ENCODE measurements at regions not wholly inside any gene's neighbourhood (a gene's known extent, or its start where the extent isn't known, plus 50 kb on each side); places are given as distances from the start of the nearest gene placed in this dataset.

DNA sequence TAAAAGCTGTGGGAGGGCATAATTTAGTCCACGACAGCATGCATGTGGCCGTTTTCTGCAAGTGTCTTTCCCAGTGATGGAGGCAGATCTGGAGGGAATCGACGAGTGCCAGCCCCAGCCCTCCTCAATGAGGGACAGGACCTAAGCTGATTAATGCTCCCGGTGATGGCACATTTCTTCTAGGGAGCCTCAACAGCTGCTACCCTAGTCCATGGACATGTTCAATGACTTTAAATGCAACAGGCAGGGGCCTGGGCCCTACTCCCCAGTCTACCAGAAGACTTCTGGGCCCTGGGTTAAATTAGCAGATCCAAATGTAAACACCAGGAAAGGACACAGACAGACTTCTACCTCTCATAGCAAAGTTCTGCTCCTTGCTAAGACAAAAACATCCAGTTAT lies 155.1 kb downstream of the ACTR3 start:
- no peak overlapping the region for H3K27ac ChIP-seq (ENCODE audit: low read length)
- H3K27me3 ChIP-seq (ENCODE audit: insufficient read depth, low read length), result no peaks in the 10 kb centered on the region
- no peaks in the 10 kb centered on the region for H3K4me1 ChIP-seq (ENCODE audit: insufficient read depth, low read length)
- H3K9me3 ChIP-seq (ENCODE audit: insufficient read depth, low read depth, low read length), result no peaks in the 10 kb centered on the region
- no peak overlapping the region for H3K9ac ChIP-seq (ENCODE audit: low read depth, low read length)
- no peak overlapping the region for H3K4me3 ChIP-seq (ENCODE audit: low read length)
- no peaks in the 10 kb centered on the region for H3K36me3 ChIP-seq (ENCODE audit: insufficient read depth, low read depth, low read length)

DNA sequence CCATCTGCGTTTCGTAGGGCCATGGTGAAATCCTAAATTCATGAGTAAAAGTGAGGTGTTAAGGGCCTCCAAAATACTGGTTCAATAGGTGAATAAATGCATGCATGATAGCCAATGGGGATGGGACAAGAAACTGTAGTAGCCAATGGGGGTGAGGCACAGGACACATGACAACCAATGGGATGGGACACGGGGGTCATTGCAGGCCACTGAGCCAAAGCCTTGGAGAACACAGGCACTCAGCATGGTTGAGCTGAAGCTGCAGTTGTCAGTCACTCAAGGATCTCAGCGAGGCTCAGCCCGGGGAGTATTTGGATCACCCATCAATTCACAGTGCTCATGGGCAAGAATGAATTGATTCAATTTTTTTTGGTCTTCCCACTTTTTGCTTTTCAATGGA lies 156.5 kb downstream of the ACTR3 start:
- Histone ChIP-seq H3K27me3 (ENCODE audit: insufficient read depth, low read length) (no peaks in the 10 kb centered on the region), H3K27ac (ENCODE audit: low read length) (no peak overlapping the region), H3K4me3 (ENCODE audit: low read length) (no peak overlapping the region), H3K9me3 (ENCODE audit: insufficient read depth, low read depth, low read length) (no peaks in the 10 kb centered on the region), H3K36me3 (ENCODE audit: insufficient read depth, low read depth, low read length) (no peaks in the 10 kb centered on the region), H3K9ac (ENCODE audit: low read depth, low read length) (no peak overlapping the region), H3K4me1 (ENCODE audit: insufficient read depth, low read length) (no peaks in the 10 kb centered on the region)

DNA sequence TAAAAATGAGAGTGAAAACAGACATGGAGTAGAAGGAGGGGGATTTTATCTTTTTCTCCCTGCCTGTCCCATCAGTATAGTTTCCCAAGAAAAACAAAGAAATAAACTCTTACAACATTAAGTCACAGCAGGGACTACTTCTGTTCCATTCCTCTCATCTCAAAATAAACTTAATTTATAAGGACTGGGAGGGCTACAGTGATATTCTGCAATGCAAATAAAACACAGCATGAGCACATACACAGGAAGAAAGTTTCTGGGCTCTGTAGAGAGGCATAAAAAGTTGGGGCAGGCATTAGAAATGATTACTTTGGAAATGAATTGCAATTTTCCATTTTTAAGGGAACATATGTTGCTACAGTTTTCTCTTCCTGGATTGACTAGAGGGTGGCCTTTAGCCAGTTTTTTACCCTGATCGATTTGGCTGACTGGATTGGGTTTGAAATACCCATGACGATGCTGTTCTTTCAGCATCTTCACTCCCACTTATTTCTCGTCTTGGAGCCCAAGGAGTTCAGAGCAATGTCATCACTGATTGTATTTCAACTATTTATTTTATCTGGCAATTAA lies 157.1 kb downstream of the ACTR3 start:
- Histone ChIP-seq H3K27me3 (ENCODE audit: insufficient read depth, low read length) (no peaks in the 10 kb centered on the region), H3K27ac (ENCODE audit: low read length) (no peak overlapping the region), H3K4me1 (ENCODE audit: insufficient read depth, low read length) (no peaks in the 10 kb centered on the region), H3K9ac (ENCODE audit: low read depth, low read length) (no peak overlapping the region), H3K36me3 (ENCODE audit: insufficient read depth, low read depth, low read length) (no peaks in the 10 kb centered on the region), H3K4me3 (ENCODE audit: low read length) (no peak overlapping the region), H3K9me3 (ENCODE audit: insufficient read depth, low read depth, low read length) (no peaks in the 10 kb centered on the region)

DNA sequence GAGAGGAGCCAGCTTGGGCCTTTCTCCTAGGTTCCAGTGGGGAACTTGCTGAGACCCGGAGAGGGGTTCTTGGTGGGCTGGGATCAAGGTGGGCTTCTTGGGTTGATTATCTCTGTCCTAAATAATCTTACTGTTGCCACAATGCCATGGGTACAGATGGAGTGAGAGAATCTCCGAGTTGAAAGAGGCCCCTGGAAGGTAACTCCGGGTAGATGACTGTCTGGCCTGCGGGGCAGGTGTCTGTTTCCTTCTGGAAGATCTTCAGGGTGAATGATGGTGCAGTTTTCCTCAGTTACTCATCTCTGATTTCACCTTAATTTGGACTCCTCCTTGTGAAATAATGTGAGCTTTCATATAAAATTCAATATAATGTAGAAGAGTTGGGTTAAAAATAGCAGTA lies 159.4 kb downstream of the ACTR3 start:
- Histone ChIP-seq H3K9me3 (ENCODE audit: insufficient read depth, low read depth, low read length) (no peaks in the 10 kb centered on the region), H3K27me3 (ENCODE audit: insufficient read depth, low read length) (no peaks in the 10 kb centered on the region), H3K4me3 (ENCODE audit: low read length) (no peak overlapping the region), H3K27ac (ENCODE audit: low read length) (no peak overlapping the region), H3K36me3 (ENCODE audit: insufficient read depth, low read depth, low read length) (no peaks in the 10 kb centered on the region), H3K4me1 (ENCODE audit: insufficient read depth, low read length) (no peaks in the 10 kb centered on the region), H3K9ac (ENCODE audit: low read depth, low read length) (no peak overlapping the region)

DNA sequence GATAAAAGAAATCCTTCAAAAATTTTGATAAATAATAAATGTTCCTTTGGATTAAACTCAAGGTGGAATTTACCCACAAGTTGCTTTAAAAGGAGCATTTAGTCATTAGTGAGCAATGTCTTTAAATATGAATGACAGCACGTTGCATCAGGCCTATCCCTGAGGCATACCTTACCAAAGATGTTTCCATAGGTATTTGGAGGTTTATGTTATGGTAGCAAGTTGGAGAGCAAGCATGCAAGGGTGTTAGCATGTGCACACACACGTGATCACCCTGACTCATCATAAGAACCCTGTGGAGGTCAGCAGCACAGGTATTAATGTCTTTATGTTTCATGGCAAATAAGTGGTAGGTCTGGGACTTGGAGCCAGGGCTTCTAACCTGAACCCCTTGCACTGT lies 159.9 kb downstream of the ACTR3 start:
- H3K9me3 ChIP-seq (ENCODE audit: insufficient read depth, low read depth, low read length), result no peaks in the 10 kb centered on the region
- no peak overlapping the region for H3K27ac ChIP-seq (ENCODE audit: low read length)
- no peak overlapping the region for H3K4me3 ChIP-seq (ENCODE audit: low read length)
- H3K4me1 ChIP-seq (ENCODE audit: insufficient read depth, low read length), result no peaks in the 10 kb centered on the region
- no peaks in the 10 kb centered on the region for H3K36me3 ChIP-seq (ENCODE audit: insufficient read depth, low read depth, low read length)
- H3K27me3 ChIP-seq (ENCODE audit: insufficient read depth, low read length), result no peaks in the 10 kb centered on the region
- H3K9ac ChIP-seq (ENCODE audit: low read depth, low read length), result no peak overlapping the region

DNA sequence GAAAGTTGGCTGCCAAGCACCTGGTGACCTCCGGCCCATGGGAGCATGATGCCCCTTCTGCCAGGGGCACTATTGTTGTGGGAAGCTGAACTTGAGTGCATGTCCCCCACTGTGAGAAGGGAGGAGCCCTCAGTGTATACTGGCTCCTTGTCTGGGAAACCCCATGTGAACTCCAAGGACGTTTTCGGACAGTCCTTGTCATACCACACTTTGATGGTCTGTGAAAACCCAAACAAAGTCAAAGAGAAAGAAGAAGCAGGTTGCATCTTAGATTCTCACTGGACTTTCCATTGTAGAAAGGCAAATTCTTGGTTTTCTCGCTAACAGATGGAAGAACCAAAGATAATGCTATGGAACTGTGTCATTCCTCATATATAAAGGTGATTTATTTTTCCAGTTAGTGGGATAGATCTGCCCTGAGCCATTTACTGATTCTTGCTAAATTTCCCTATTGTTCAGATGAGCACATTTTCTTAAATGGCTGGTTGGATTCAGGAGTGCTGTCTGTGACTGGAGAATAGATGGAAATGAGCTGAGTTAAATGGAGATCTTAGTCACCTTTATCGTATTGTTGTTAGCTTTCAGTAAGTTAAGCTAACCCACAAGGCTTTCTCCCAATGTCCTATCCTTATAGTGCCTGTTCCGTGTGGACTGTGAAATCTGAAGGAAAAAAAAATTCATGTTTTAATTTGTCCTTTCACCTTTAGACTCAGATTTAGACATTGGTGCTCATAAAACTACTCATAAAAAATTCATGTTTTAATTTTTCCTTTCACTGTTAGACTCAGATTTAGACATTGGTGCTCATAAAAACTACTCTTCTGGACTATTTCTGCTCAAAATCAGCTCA lies 166.6 kb downstream of the ACTR3 start:
- H3K9ac ChIP-seq (ENCODE audit: low read depth, low read length), result no peak overlapping the region
- H3K4me1 ChIP-seq (ENCODE audit: insufficient read depth, low read length), result no peaks in the 10 kb centered on the region
- no peaks in the 10 kb centered on the region for H3K9me3 ChIP-seq (ENCODE audit: insufficient read depth, low read depth, low read length)
- no peak overlapping the region for H3K27ac ChIP-seq (ENCODE audit: low read length)
- no peak overlapping the region for H3K4me3 ChIP-seq (ENCODE audit: low read length)
- H3K36me3 ChIP-seq (ENCODE audit: insufficient read depth, low read depth, low read length), result no peaks in the 10 kb centered on the region
- H3K27me3 ChIP-seq (ENCODE audit: insufficient read depth, low read length), result no peaks in the 10 kb centered on the region

DNA sequence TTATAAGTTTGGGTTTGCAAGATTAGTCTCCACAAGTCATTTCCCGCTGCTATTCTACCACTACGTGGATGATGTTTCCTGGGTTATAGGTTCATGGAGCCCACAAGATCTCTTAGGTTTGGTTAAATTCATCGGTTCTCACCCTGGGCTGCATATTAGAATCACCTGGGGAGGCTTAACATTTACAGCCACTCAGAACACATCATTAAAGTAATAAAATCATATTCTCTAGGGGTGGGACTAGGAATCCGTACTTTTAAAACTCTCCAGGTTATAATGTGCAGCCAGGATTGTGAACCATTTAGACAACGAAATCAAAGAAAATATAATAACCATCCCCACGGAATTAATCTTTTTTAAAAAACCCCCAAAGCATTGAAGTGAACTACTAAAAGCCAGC lies 167.7 kb downstream of the ACTR3 start:
- H3K4me1 ChIP-seq (ENCODE audit: insufficient read depth, low read length), result no peaks in the 10 kb centered on the region
- no peaks in the 10 kb centered on the region for H3K27me3 ChIP-seq (ENCODE audit: insufficient read depth, low read length)
- H3K36me3 ChIP-seq (ENCODE audit: insufficient read depth, low read depth, low read length), result no peaks in the 10 kb centered on the region
- H3K4me3 ChIP-seq (ENCODE audit: low read length), result no peak overlapping the region
- no peak overlapping the region for H3K27ac ChIP-seq (ENCODE audit: low read length)
- no peak overlapping the region for H3K9ac ChIP-seq (ENCODE audit: low read depth, low read length)
- H3K9me3 ChIP-seq (ENCODE audit: insufficient read depth, low read depth, low read length), result no peaks in the 10 kb centered on the region

DNA sequence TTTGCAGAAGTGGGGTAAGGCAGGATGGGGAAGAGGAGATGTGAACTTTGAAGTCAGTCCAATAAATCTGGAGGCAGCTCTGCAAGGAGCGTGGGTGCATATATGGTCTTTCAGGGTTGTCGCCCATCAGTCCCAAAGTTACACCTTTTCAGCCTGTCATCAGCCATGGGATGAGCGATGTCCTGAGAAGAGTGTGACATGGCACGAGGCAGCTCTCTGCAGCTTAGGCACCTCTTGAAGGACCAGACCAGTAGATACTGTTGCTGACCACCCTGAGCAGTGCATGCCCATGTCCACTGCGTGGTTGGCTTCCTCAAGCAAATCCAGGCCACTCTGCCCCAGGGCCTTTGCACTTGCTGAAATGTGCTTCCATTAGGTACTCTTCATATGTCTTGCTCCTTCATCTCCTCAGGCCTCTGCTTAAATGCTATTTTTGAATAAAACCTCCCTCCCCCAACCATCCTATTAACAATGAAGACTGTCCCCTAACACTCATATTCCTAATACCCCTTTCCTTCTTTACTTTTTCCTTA lies 171.7 kb downstream of the ACTR3 start:
- no peaks in the 10 kb centered on the region for H3K27me3 ChIP-seq (ENCODE audit: insufficient read depth, low read length)
- H3K4me3 ChIP-seq (ENCODE audit: low read length), result no peak overlapping the region
- no peak overlapping the region for H3K27ac ChIP-seq (ENCODE audit: low read length)
- H3K9me3 ChIP-seq (ENCODE audit: insufficient read depth, low read depth, low read length), result no peaks in the 10 kb centered on the region
- H3K9ac ChIP-seq (ENCODE audit: low read depth, low read length), result no peak overlapping the region
- H3K4me1 ChIP-seq (ENCODE audit: insufficient read depth, low read length), result no peaks in the 10 kb centered on the region; the same call in 1 of the 2 replicates
- no peaks in the 10 kb centered on the region for H3K36me3 ChIP-seq (ENCODE audit: insufficient read depth, low read depth, low read length)

DNA sequence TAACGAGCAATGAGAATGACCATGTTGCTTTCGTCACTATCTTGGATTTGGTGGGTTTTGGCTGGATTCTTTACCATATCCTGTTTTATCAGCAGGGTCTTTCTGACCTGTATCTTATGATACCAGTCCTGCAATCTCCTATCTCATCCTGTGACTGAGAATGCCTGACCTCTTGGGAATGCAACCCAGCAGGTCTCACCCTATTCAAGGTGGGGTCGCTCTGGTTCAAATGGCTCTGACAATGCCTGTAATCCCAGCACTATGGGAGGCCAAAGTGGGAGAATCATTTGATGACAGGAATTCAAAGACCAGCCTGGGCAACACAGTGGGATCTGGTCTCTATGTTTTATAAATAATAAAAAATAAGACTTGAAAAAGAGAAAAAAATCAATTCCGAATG lies 173.5 kb downstream of the ACTR3 start:
- Histone ChIP-seq H3K36me3 (ENCODE audit: insufficient read depth, low read depth, low read length) (no peaks in the 10 kb centered on the region), H3K4me3 (ENCODE audit: low read length) (no peak overlapping the region), H3K9ac (ENCODE audit: low read depth, low read length) (no peak overlapping the region), H3K27me3 (ENCODE audit: insufficient read depth, low read length) (no peaks in the 10 kb centered on the region), H3K4me1 (ENCODE audit: insufficient read depth, low read length) (no peaks in the 10 kb centered on the region; the same call in 1 of the 2 replicates), H3K9me3 (ENCODE audit: insufficient read depth, low read depth, low read length) (no peaks in the 10 kb centered on the region), H3K27ac (ENCODE audit: low read length) (no peak overlapping the region)

DNA sequence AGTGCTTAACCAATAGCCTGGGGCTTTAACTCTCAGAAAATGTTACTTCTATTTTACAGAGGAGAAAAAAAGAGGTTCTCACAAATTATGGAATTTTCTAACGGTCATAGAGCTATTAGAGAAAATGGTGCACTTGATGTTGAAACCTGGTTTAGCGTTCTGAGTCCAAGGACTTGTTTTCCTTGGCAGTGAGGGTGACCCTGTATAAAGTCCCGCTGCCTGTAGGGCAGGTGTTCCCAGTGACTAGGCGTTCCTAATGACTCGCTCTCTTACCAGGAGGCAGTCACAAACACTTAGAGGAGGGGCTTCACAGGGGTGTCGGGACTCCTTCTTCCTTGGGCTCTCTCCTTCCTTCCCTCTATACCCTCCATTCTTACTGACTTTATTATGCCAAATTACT lies 175.8 kb downstream of the ACTR3 start:
- no peak overlapping the region for H3K9ac ChIP-seq (ENCODE audit: low read depth, low read length)
- no peak overlapping the region for H3K4me3 ChIP-seq (ENCODE audit: low read length)
- no peaks in the 10 kb centered on the region; the same call in 1 of the 2 replicates for H3K4me1 ChIP-seq (ENCODE audit: insufficient read depth, low read length)
- no peaks in the 10 kb centered on the region for H3K36me3 ChIP-seq (ENCODE audit: insufficient read depth, low read depth, low read length)
- H3K27ac ChIP-seq (ENCODE audit: low read length), result no peak overlapping the region
- no peaks in the 10 kb centered on the region for H3K9me3 ChIP-seq (ENCODE audit: insufficient read depth, low read depth, low read length)
- H3K27me3 ChIP-seq (ENCODE audit: insufficient read depth, low read length), result no peaks in the 10 kb centered on the region

DNA sequence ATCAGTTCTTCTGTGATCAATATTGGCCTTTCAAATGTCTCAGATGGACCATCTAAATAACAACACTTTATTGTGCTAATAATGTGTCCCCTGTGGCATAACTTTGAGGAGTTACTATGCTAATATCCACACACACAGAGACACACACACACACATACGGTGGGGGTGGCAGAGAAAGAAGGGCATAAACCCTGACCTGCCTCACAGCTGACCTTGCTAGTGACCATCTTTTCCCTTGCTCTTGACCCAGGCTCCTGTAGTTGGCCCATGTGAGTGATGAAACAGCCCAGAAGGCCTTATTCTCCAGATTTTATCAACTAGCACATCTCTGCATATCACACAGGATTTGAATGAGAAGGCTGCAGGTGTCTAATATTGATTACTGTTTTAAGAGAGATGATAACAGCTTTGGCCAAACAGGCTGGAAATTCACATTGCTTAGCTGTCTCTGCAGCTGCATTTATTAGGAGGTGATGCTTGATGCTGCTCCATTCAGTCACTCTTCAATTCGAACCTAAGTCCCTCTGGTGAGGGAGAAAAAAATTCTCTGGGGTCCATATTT lies 176.4 kb downstream of the ACTR3 start:
- H3K27ac ChIP-seq (ENCODE audit: low read length), result no peak overlapping the region
- H3K9me3 ChIP-seq (ENCODE audit: insufficient read depth, low read depth, low read length), result no peaks in the 10 kb centered on the region
- no peak overlapping the region for H3K9ac ChIP-seq (ENCODE audit: low read depth, low read length)
- H3K27me3 ChIP-seq (ENCODE audit: insufficient read depth, low read length), result no peaks in the 10 kb centered on the region
- H3K36me3 ChIP-seq (ENCODE audit: insufficient read depth, low read depth, low read length), result no peaks in the 10 kb centered on the region
- no peak overlapping the region for H3K4me3 ChIP-seq (ENCODE audit: low read length)
- no peaks in the 10 kb centered on the region; the same call in 1 of the 2 replicates for H3K4me1 ChIP-seq (ENCODE audit: insufficient read depth, low read length)

DNA sequence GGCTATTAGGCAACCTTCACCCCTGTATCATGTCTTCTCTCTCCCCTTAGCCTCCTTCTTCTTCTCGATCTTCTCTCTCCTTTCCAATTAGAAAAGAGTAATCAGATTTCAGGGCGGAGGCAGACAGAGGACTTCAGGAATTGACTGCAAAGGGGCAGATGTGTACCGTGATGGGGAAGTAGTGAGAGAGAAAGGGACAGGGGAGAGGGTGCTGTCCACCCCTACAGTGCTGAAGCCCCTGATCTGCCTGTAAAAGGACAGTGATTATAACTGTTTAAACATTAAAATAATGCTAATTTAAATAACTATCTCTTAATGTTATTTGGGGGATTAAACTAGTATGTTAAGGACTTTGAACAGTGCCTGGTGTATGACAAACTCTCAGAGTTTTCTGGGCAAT lies 178.5 kb downstream of the ACTR3 start:
- Histone ChIP-seq H3K36me3 (ENCODE audit: insufficient read depth, low read depth, low read length) (no peaks in the 10 kb centered on the region), H3K9ac (ENCODE audit: low read depth, low read length) (no peak overlapping the region), H3K27ac (ENCODE audit: low read length) (no peak overlapping the region), H3K9me3 (ENCODE audit: insufficient read depth, low read depth, low read length) (no peaks in the 10 kb centered on the region), H3K4me1 (ENCODE audit: insufficient read depth, low read length) (no peaks in the 10 kb centered on the region; the same call in 1 of the 2 replicates), H3K4me3 (ENCODE audit: low read length) (no peak overlapping the region), H3K27me3 (ENCODE audit: insufficient read depth, low read length) (no peaks in the 10 kb centered on the region)
